ENCODE measurements at regions not wholly inside any gene's neighbourhood (a gene's known extent, or its start where the extent isn't known, plus 50 kb on each side); places are given as distances from the start of the nearest gene placed in this dataset.

DNA sequence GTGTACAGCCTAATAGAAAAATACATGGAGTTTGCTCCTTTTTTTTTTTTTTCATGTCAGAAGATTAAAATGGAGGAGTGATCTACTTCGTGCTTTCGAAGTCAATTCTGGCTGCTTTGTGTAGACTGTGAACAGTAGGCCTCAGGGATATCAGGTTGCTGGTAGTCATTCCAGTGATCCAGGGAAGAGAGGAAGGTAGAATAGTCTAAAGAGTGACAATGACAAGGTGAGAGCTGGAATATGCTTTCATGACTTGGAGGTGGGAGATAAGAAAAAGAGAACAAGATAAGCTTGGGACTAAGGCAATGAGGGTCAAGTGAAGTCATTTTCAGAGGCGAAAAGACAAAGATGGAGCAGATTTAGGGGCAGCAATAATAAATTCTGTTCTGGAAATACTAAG is 111.3 kb upstream of the MIR17HG start:
- DNase-seq = no peak
- no peaks in the 10 kb centered on the region for H3K36me3 ChIP-seq
- intact Hi-C loops (cut with DNase I; ENCODE audit: low total_unique reads) (no loop called here), in situ Hi-C loops (cut with MboI; ENCODE audit: low pct_ligation_motif_present in 1 of 4, low pct_unique_long_range_greater_than_20kb in 1 of 4, low sequenced_read_pairs in 3 of 4) (no loop called here)
- H3K4me1 ChIP-seq = no peaks in the 10 kb centered on the region
- no peaks in the 10 kb centered on the region for H3K27me3 ChIP-seq
- no peaks in the 10 kb centered on the region for H3K9me3 ChIP-seq
- no peak overlapping the region for H3K4me3 ChIP-seq
- TF ChIP-seq POLR2AphosphoS5 (IDR thresholded peaks at IDR 0.05) (no peak), POLR2A (IDR thresholded peaks at IDR 0.05) (no peak), CTCF (IDR thresholded peaks at IDR 0.05) (no peak), EP300 (IDR thresholded peaks at IDR 0.05; ENCODE audit: low read depth) (no peak)
- WGBS, 2 donors (ENCODE audit: low coverage in 1 of 2) = 84% methylated on average over 3 of the region's 3 CpGs
- H3K27ac ChIP-seq = no peak overlapping the region

- no peaks in the 10 kb centered on the region for H3K36me3 ChIP-seq
- intact Hi-C loops (cut with DNase I; ENCODE audit: low total_unique reads) (no loop called here), in situ Hi-C loops (cut with MboI; ENCODE audit: low pct_ligation_motif_present in 1 of 4, low pct_unique_long_range_greater_than_20kb in 1 of 4, low sequenced_read_pairs in 3 of 4) (no loop called here)
- no peaks in the 10 kb centered on the region for H3K27me3 ChIP-seq
- no peak overlapping the region for H3K27ac ChIP-seq
- no peaks in the 10 kb centered on the region for H3K9me3 ChIP-seq
- WGBS, 2 donors (ENCODE audit: low coverage in 1 of 2) = 81 to 90% methylated on average over 2 to 3 of the region's 3 CpGs
- TF ChIP-seq EP300 (IDR thresholded peaks at IDR 0.05; ENCODE audit: low read depth) (no peak), POLR2AphosphoS5 (IDR thresholded peaks at IDR 0.05) (no peak), CTCF (IDR thresholded peaks at IDR 0.05) (no peak), POLR2A (IDR thresholded peaks at IDR 0.05) (no peak)
- H3K4me1 ChIP-seq = no peaks in the 10 kb centered on the region
- no peak for DNase-seq
- no peak overlapping the region for H3K4me3 ChIP-seq
Observed at GRCh38 chr13:91236921-91237320, 110.6 kb upstream of the MIR17HG start.

DNA sequence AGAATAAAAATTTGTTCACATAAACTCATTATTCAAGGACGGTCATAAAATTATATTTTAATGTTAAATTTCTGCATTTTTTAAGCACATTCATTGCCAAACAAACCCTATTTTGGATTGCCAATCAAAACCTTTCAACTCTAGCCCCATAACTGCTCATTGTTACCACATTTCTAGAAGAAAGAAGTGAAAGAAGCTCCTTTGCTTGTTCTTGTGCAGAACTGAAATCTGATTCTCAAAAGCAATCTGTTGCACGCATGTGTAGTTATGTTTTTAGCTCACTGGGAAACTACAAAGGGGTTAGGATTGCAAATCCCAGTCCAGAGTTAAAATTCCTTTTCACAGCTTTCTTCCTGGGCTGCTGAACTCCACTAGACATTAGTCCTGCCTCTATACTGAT is 109.5 kb upstream of the MIR17HG start:
- in situ Hi-C loops (cut with MboI; ENCODE audit: low pct_ligation_motif_present in 1 of 4, low pct_unique_long_range_greater_than_20kb in 1 of 4, low sequenced_read_pairs in 3 of 4) (no loop called here), intact Hi-C loops (cut with DNase I; ENCODE audit: low total_unique reads) (no loop called here)
- WGBS, 2 donors (ENCODE audit: low coverage in 1 of 2) = 77 to 78% methylated on average over 2 of the region's 2 CpGs
- Histone ChIP-seq H3K9me3 (no peaks in the 10 kb centered on the region), H3K27ac (no peak overlapping the region), H3K36me3 (no peaks in the 10 kb centered on the region), H3K27me3 (no peaks in the 10 kb centered on the region), H3K4me3 (no peak overlapping the region), H3K4me1 (no peaks in the 10 kb centered on the region)
- TF ChIP-seq POLR2A (IDR thresholded peaks at IDR 0.05) (no peak), POLR2AphosphoS5 (IDR thresholded peaks at IDR 0.05) (no peak), CTCF (IDR thresholded peaks at IDR 0.05) (no peak), EP300 (IDR thresholded peaks at IDR 0.05; ENCODE audit: low read depth) (no peak)
- no peak for DNase-seq

GRCh38 chr13:91240341-91240740 is 107.1 kb upstream of the MIR17HG start:
- in situ Hi-C loops (cut with MboI; ENCODE audit: low pct_ligation_motif_present in 1 of 4, low pct_unique_long_range_greater_than_20kb in 1 of 4, low sequenced_read_pairs in 3 of 4) = no loop called here
- intact Hi-C loops (cut with DNase I; ENCODE audit: low total_unique reads) = no loop called here
- H3K9me3 ChIP-seq = no peaks in the 10 kb centered on the region
- no peak overlapping the region for H3K4me3 ChIP-seq
- no peak for DNase-seq
- H3K36me3 ChIP-seq = no peaks in the 10 kb centered on the region
- H3K27me3 ChIP-seq = no peaks in the 10 kb centered on the region
- H3K4me1 ChIP-seq = no peaks in the 10 kb centered on the region
- H3K27ac ChIP-seq = no peak overlapping the region
- TF ChIP-seq POLR2A (IDR thresholded peaks at IDR 0.05) (no peak), EP300 (IDR thresholded peaks at IDR 0.05; ENCODE audit: low read depth) (no peak), POLR2AphosphoS5 (IDR thresholded peaks at IDR 0.05) (no peak), CTCF (IDR thresholded peaks at IDR 0.05) (no peak)
- 90 to 100% methylated on average over 1 of the region's 1 CpG for WGBS, 2 donors (ENCODE audit: low coverage in 1 of 2)
